GM12892 (cell line): ENCODE measurements at regions not wholly inside any gene's neighbourhood (a gene's known extent, or its start where the extent isn't known, plus 50 kb on each side); places are given as distances from the start of the nearest gene placed in this dataset.
"Not testable (repeated sequence)": the region's sequence is repeated elsewhere in the genome, so short reads cannot be mapped to it uniquely, and the experiment has no call there.

Source experiments
- DNase-seq: peaks from one replicate; pipeline ENCODE4 v3.0.0; 2011; ENCODE audit not compliant: insufficient read length
- FAIRE-seq: peaks from 2 replicates; lab custom pipeline; 2011; peaks lifted over from hg19 to GRCh38; lab: Jason Lieb, UNC
- POLR2A ChIP-seq: IDR thresholded peaks from 2 replicates; pipeline ENCODE4 v1.6.1; 2011; ENCODE audit warnings: low read depth, low read length, control low read depth
- POLR2AphosphoS5 ChIP-seq: IDR thresholded peaks from 2 replicates; pipeline ENCODE4 v1.6.1; 2011; ENCODE audit warnings: low read depth, low read length, control low read depth
- TAF1 ChIP-seq: IDR thresholded peaks from 2 replicates; pipeline ENCODE4 v1.6.1; 2011; ENCODE audit warnings: low read depth, mild to moderate bottlenecking, control low read depth, low read length, borderline replicate concordance

- TF ChIP-seq POLR2A: no peak
- no peak for TF ChIP-seq POLR2AphosphoS5
- TF ChIP-seq TAF1: no peak
- FAIRE-seq: no peak
- no peak for DNase-seq
Measured at GRCh38 chr6:86820750-86821149, 116.6 kb upstream of the HTR1E start.

- FAIRE-seq (no peak), DNase-seq (no peak)
- TF ChIP-seq POLR2AphosphoS5 (no peak), TAF1 (no peak), POLR2A (no peak)
Measured at GRCh38 chr6:86793649-86794048, 143.7 kb upstream of the HTR1E start.

- no peak for TF ChIP-seq TAF1
- DNase-seq: no peak
- FAIRE-seq: no peak
Measured at GRCh38 chr6:86791476-86791875, 145.9 kb upstream of the HTR1E start.

- FAIRE-seq (no peak), DNase-seq (no peak)
- TF ChIP-seq POLR2AphosphoS5: no peak
- no peak for TF ChIP-seq POLR2A
- TF ChIP-seq TAF1: no peak
Measured at GRCh38 chr6:86789779-86790411, 147.4 kb upstream of the HTR1E start.

- no peak for TF ChIP-seq POLR2A
- TF ChIP-seq POLR2AphosphoS5: no peak
- no peak for TF ChIP-seq TAF1
- no peak for FAIRE-seq
- DNase-seq: no peak
Measured at GRCh38 chr6:86782328-86782727, 155.0 kb upstream of the HTR1E start.

GRCh38 chr6:86780923-86781322 lies 156.4 kb upstream of the HTR1E start:
- FAIRE-seq (no peak), DNase-seq (no peak)
- no peak for TF ChIP-seq TAF1
- no peak for TF ChIP-seq POLR2AphosphoS5
- TF ChIP-seq POLR2A: no peak

GRCh38 chr6:86775893-86776292 lies 161.4 kb upstream of the HTR1E start:
- DNase-seq (no peak), FAIRE-seq (no peak)

GRCh38 chr6:86765211-86765610 lies 172.1 kb upstream of the HTR1E start:
- DNase-seq (no peak), FAIRE-seq (no peak)
- TF ChIP-seq POLR2A (no peak), POLR2AphosphoS5 (no peak), TAF1 (no peak)

More at GRCh38 chr6:86775893-86776292, 161.4 kb upstream of the HTR1E start:
- TF ChIP-seq POLR2AphosphoS5 (no peak), POLR2A (no peak), TAF1 (no peak)

GRCh38 chr6:86759953-86760352 lies 177.4 kb upstream of the HTR1E start:
- DNase-seq, FAIRE-seq: not testable (repeated sequence)

GRCh38 chr6:86756640-86757229 lies 180.6 kb upstream of the HTR1E start:
- no peak for TF ChIP-seq POLR2AphosphoS5
- no peak for TF ChIP-seq TAF1
- TF ChIP-seq POLR2A: no peak
- FAIRE-seq (no peak), DNase-seq (no peak)

- DNase-seq (no peak), FAIRE-seq (no peak)
- TF ChIP-seq POLR2A (no peak), POLR2AphosphoS5 (no peak), TAF1 (no peak)
Measured at GRCh38 chr6:86744048-86744447, 193.3 kb upstream of the HTR1E start.

- FAIRE-seq (no peak), DNase-seq (no peak)
- TF ChIP-seq POLR2AphosphoS5: no peak
- no peak for TF ChIP-seq POLR2A
Measured at GRCh38 chr6:86738078-86738477, 199.2 kb upstream of the HTR1E start.

- DNase-seq, FAIRE-seq: not testable (repeated sequence)
Measured at GRCh38 chr6:86731631-86732030, 205.7 kb upstream of the HTR1E start.

GRCh38 chr6:86730772-86731171 lies 206.6 kb upstream of the HTR1E start:
- not testable (repeated sequence) for DNase-seq, FAIRE-seq
